ENCODE measurements at regions not wholly inside any gene's neighbourhood (a gene's known extent, or its start where the extent isn't known, plus 50 kb on each side); places are given as distances from the start of the nearest gene placed in this dataset.

- no peak for TF ChIP-seq RORB (CRISPR knock-in tag; IDR thresholded peaks at IDR 0.05)
- Mint-ChIP-seq H3K36me3 (no peaks in the 10 kb centered on the region), H3K27ac (no peak overlapping the region), H3K4me3 (no peak overlapping the region), H3K4me1 (peaks cover 4% of the 10 kb centered on the region), H3K9me3 (peaks cover 10% of the 10 kb centered on the region), H3K27me3 (ENCODE audit: low read depth) (no peaks in the 10 kb centered on the region; the same call in 1 of the 2 replicates)
- CTCF ChIA-PET: no interaction called here
- POLR2A ChIA-PET: no interaction called here
- DNase-seq (ENCODE audit: low spot score) (no peak), ATAC-seq (no peak)
Observed at GRCh38 chr7:10793995-10794775, 179.5 kb upstream of the PHF14 start.

- Mint-ChIP-seq H3K4me1 (peaks cover 4% of the 10 kb centered on the region), H3K4me3 (no peak overlapping the region), H3K9me3 (peaks cover 10% of the 10 kb centered on the region), H3K36me3 (no peaks in the 10 kb centered on the region), H3K27me3 (ENCODE audit: low read depth) (no peaks in the 10 kb centered on the region; the same call in 1 of the 2 replicates), H3K27ac (0 out of 2 replicates have a peak overlapping the region, but pooled peaks have one; percentile 1)
- POLR2A ChIA-PET: no interaction called here
- CTCF ChIA-PET: no interaction called here
- ATAC-seq: no peak
- no peak for DNase-seq (ENCODE audit: low spot score)
- TF ChIP-seq ARID4B (CRISPR knock-in tag; IDR thresholded peaks at IDR 0.05; ENCODE audit: borderline replicate concordance): no peak
- no peak for TF ChIP-seq NFE2L1 (CRISPR knock-in tag; IDR thresholded peaks at IDR 0.05)
- TF ChIP-seq NR3C1 (CRISPR knock-in tag; conservative IDR thresholded peaks at IDR 0.05; ENCODE audit: low read depth): no peak
- TF ChIP-seq ZNF232 (CRISPR knock-in tag; IDR thresholded peaks at IDR 0.05): no peak
- no peak for TF ChIP-seq FOXP1 (CRISPR knock-in tag; IDR thresholded peaks at IDR 0.05; ENCODE audit: borderline replicate concordance)
- TF ChIP-seq, protein P1, sequence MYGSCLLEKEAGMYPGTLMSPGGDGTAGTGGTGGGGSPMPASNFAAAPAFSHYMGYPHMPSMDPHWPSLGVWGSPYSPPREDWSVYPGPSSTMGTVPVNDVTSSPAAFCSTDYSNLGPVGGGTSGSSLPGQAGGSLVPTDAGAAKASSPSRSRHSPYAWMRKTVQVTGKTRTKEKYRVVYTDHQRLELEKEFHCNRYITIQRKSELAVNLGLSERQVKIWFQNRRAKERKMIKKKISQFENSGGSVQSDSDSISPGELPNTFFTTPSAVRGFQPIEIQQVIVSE (CRISPR knock-in tag; IDR thresholded peaks at IDR 0.05; ENCODE audit: borderline replicate concordance): no peak
- TF ChIP-seq, protein P2, sequence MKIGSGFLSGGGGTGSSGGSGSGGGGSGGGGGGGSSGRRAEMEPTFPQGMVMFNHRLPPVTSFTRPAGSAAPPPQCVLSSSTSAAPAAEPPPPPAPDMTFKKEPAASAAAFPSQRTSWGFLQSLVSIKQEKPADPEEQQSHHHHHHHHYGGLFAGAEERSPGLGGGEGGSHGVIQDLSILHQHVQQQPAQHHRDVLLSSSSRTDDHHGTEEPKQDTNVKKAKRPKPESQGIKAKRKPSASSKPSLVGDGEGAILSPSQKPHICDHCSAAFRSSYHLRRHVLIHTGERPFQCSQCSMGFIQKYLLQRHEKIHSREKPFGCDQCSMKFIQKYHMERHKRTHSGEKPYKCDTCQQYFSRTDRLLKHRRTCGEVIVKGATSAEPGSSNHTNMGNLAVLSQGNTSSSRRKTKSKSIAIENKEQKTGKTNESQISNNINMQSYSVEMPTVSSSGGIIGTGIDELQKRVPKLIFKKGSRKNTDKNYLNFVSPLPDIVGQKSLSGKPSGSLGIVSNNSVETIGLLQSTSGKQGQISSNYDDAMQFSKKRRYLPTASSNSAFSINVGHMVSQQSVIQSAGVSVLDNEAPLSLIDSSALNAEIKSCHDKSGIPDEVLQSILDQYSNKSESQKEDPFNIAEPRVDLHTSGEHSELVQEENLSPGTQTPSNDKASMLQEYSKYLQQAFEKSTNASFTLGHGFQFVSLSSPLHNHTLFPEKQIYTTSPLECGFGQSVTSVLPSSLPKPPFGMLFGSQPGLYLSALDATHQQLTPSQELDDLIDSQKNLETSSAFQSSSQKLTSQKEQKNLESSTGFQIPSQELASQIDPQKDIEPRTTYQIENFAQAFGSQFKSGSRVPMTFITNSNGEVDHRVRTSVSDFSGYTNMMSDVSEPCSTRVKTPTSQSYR (CRISPR knock-in tag; IDR thresholded peaks at IDR 0.05): no peak
- TF ChIP-seq E2F1 (CRISPR knock-in tag; IDR thresholded peaks at IDR 0.05): no peak
- no peak for TF ChIP-seq ATF1 (CRISPR knock-in tag; IDR thresholded peaks at IDR 0.05)
- TF ChIP-seq, protein P3, sequence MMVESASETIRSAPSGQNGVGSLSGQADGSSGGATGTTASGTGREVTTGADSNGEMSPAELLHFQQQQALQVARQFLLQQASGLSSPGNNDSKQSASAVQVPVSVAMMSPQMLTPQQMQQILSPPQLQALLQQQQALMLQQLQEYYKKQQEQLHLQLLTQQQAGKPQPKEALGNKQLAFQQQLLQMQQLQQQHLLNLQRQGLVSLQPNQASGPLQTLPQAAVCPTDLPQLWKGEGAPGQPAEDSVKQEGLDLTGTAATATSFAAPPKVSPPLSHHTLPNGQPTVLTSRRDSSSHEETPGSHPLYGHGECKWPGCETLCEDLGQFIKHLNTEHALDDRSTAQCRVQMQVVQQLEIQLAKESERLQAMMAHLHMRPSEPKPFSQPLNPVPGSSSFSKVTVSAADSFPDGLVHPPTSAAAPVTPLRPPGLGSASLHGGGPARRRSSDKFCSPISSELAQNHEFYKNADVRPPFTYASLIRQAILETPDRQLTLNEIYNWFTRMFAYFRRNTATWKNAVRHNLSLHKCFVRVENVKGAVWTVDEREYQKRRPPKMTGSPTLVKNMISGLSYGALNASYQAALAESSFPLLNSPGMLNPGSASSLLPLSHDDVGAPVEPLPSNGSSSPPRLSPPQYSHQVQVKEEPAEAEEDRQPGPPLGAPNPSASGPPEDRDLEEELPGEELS (CRISPR knock-in tag; IDR thresholded peaks at IDR 0.05): no peak
- no peak for TF ChIP-seq TCF7 (CRISPR knock-in tag; IDR thresholded peaks at IDR 0.05; ENCODE audit: low read depth)
- TF ChIP-seq, protein P4, sequence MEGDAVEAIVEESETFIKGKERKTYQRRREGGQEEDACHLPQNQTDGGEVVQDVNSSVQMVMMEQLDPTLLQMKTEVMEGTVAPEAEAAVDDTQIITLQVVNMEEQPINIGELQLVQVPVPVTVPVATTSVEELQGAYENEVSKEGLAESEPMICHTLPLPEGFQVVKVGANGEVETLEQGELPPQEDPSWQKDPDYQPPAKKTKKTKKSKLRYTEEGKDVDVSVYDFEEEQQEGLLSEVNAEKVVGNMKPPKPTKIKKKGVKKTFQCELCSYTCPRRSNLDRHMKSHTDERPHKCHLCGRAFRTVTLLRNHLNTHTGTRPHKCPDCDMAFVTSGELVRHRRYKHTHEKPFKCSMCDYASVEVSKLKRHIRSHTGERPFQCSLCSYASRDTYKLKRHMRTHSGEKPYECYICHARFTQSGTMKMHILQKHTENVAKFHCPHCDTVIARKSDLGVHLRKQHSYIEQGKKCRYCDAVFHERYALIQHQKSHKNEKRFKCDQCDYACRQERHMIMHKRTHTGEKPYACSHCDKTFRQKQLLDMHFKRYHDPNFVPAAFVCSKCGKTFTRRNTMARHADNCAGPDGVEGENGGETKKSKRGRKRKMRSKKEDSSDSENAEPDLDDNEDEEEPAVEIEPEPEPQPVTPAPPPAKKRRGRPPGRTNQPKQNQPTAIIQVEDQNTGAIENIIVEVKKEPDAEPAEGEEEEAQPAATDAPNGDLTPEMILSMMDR (IDR thresholded peaks at IDR 0.05): no peak
- TF ChIP-seq JAZF1 (CRISPR knock-in tag; IDR thresholded peaks at IDR 0.05): no peak
- TF ChIP-seq, protein P5, sequence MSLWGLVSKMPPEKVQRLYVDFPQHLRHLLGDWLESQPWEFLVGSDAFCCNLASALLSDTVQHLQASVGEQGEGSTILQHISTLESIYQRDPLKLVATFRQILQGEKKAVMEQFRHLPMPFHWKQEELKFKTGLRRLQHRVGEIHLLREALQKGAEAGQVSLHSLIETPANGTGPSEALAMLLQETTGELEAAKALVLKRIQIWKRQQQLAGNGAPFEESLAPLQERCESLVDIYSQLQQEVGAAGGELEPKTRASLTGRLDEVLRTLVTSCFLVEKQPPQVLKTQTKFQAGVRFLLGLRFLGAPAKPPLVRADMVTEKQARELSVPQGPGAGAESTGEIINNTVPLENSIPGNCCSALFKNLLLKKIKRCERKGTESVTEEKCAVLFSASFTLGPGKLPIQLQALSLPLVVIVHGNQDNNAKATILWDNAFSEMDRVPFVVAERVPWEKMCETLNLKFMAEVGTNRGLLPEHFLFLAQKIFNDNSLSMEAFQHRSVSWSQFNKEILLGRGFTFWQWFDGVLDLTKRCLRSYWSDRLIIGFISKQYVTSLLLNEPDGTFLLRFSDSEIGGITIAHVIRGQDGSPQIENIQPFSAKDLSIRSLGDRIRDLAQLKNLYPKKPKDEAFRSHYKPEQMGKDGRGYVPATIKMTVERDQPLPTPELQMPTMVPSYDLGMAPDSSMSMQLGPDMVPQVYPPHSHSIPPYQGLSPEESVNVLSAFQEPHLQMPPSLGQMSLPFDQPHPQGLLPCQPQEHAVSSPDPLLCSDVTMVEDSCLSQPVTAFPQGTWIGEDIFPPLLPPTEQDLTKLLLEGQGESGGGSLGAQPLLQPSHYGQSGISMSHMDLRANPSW (CRISPR knock-in tag; conservative IDR thresholded peaks at IDR 0.05; ENCODE audit: low read depth): no peak
- TF ChIP-seq NR1H2 (CRISPR knock-in tag; IDR thresholded peaks at IDR 0.05): no peak
Observed at GRCh38 chr7:10797157-10797556, 176.5 kb upstream of the PHF14 start.

All from WTC11 (cell line).